HG03064 (cell line): ENCODE measurements at regions not wholly inside any gene's neighbourhood (a gene's known extent, or its start where the extent isn't known, plus 50 kb on each side); places are given as distances from the start of the nearest gene placed in this dataset.
"Not testable (repeated sequence)": the region's sequence is repeated elsewhere in the genome, so short reads cannot be mapped to it uniquely, and the experiment has no call there.

Experiments
- ATAC-seq: cut with Tn5 transposase; IDR thresholded peaks from one replicate; pipeline ENCODE4 v1.9.1; 2021; ENCODE audit warnings: low read depth; ENCODE audit not compliant: unreplicated experiment

DNA sequence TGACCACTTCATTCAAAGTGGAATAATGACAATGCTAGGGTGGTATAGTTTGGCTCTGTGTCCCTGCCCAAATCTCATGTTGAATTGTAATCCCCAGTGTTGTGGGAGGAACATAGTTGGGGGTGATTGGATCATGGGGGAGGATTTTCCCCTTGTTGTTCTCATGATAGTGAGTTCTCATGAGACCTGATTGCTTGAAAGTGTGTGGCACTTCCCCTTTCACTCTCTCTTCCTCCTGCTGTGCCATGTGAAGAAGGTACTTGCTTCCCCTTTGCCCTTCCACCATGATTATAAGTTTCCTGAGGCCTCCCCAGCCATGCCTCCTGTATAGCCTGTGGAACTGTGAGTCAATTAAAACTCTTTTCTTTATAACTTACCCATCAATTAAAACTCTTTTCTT, 348.3 kb upstream of the CD180 start:
- ATAC-seq, result not testable (repeated sequence)

DNA sequence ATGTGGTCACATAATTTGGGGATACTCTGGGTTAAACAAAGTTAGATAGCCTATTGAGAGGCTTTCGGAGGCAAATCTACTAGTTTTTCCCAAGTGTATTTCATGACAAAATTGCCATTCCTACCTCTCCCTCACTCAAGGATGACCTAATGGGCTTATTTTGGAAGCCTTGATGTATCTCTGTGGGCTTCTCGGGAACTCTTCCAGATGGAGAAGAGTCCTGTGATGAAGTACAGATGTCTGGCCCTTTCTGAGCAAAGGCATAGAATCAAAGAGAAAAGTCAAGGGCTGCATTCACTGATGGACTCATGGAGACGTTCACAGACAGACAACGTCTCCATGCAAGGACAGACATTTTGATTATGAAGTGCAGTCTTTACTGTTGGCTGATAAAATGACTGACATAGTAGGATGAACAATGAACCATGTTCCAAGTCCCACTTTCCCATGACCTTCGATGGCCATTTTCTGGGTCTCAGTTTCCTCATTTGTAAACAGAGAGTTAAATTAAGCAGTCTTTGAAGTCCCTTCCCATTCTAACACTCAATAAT, 347.2 kb upstream of the CD180 start:
- no peak for ATAC-seq

DNA sequence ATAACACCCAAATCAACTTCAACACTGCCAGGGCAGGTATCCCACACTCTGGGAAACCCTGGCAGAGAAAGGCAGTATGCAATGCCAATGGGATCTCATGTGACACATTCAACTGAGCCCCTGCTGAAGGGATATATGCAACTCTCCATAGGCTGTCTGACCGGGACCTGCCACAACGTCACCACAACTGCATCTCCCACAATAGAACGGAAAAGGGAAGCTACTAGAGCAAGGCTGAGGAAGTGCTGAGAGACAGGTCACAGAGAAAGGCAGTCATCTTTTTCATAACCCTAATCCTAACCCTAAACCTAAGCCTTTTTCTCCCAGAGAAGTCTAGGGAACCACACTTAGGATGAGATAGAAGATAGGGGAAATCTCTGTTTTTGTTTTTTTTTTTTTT, 345.9 kb upstream of the CD180 start:
- no peak for ATAC-seq

DNA sequence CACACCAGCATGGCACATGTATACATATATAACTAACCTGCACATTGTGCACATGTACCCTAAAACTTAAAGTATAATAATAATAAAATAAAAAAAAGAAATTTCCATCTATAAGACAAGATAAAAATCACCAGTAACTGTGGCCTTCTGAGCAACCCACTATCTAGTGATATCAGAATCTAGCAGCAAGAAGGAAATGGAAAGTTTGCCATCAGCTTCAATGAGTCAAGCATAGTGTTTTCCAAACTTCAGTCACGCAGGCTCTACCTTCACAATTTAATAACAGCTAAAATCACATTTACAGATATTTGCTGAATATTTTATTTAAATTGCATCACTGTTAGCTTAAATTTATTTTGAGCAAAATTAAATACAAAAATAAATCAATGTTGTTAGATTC, 345.3 kb upstream of the CD180 start:
- ATAC-seq, result no peak

DNA sequence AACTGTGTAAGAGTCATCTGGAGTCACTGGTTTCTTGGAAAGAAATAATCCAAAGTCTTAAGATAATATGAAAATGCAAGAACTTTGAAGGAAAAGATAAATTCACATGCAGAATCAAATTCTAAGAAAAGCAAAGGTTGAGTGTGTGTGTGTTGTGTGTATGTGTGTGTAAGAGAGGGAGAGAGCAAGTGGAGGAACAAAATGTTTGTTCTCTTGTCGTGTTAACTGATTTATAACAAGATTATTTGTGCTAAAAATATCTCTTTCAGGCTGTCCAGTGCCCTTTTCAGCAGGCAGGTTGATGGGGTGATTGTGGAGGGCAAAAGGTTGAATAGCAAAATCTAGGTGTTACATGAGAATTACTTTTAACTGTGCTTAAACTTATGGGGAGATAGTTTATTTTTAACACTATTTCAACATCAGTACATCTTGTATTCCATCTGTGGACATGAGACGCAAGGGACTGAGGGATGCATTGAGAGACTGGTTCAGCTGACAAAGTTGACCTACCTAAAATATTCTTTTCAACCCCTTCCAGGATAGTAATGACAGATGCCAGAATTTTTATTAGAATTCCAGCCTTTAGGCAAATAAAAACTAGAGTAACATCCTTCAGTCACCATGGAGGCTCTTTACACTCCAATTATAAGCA, 342.4 kb upstream of the CD180 start:
- ATAC-seq, result no peak

DNA sequence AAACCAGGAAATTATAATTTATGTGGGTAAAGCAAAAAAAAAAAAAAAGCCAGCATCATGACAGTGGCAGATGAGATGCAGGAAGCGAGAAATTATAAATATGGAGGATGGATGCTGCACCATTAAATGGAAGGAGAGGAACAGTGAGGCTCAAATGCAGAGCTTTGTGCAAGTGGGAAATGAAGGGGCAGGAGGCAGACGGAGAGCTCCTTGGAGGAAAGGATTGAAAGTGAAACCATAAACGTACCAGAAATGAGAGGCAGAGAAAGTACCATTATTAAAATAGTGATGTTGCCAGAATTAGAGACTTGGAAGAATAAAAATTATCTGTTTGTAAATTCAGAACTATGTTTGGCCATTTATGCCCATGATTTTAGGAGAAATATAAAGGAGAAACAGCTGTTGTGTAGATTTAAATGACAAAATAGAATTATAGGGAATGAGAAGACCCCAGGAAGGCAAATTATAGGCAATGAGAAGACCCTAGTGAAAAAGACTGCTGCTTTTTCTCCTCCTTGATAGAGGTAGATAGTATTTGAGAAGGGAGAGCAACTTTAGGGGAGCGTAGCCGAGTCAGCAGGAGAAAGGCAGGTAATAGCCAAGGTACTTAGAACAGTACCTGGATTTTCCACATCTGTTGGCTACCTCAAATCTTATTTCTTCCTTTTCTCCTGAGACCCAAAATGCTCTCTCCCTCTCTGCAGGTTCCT, 341.0 kb upstream of the CD180 start:
- no peak for ATAC-seq

DNA sequence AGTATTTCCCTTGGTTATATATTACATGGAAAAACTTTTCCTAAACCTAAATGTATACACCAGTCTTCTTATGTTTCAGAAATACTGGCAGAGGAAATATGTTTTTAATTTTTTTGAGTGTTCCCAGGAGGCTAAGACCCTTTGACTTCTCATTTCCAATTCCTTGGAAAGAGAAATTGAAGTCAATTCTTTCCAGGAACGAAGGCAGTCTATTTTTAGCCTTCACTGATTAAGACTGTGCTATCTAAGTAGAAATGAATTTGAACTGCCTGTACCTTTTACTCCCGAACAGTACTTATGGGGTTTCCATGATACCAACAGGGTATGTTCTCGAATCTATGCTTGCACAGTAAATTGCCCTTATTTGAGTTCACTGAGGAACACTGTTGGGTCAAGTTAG, 340.3 kb upstream of the CD180 start:
- ATAC-seq, result no peak

DNA sequence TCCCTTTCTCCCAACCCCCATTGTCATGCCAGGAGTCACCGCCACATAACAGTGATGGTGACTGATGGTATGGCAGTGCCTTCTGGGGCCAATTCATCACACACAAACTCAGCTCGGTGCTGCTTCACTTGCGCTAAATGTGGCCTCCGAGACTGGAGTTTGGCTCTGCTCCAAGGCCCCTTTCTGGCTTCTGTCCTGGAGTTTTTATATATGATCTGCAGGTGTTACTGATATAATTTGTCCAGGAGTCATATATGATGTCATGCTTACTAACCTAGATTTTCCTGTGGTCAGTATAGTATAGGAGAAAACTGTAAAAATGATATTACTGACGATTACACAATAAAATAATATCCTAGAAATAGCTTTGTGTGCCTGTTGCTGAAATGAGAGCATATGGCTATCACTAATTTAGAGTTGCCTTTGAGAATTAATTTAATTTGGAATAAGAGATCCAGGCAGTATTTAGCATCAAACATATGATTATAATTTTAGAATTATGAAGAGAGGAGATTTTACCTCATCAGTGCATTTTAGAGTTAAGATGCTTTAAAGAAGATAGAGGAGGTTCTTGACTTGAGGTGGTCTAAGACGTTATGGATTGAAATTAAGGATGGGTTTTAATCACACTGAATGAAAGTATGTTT, 334.1 kb upstream of the CD180 start:
- ATAC-seq, result no peak

DNA sequence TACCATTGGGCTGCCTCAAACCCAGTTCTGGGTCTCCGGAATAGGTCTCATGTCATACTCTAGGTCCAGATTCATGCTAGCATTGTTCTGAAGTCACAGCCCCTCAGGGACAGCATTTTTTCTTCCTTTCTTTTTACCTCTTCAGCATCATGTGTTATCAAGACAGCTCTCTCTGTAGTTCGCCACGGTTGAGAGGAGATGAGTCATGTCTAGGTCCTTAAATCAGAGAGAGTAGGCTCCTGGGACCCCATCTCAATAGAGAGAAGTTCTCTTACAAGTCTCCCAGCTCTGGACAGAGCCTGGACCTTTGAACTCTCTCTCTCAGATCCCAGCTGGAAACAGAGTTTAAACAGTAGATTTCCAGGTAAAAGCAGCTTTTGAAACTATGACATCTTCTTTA, 332.4 kb upstream of the CD180 start:
- ATAC-seq, result no peak

DNA sequence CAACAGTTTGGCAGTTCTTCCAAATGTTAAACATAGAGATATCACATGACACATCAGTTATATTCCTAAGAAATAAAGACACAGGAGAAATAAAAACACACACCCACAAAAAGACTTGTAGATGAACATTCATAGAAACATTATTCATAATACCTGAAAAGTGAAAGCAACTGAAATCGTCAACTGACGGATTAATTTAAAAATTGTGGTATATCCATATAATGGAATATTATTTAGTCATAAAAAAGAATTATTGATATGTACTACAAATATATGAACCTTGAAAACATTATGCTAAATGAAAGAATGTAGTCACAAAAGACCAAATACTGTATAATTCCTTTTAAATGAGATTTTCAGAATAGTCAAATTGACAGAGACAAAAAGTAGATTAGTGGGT, 330.2 kb upstream of the CD180 start:
- no peak for ATAC-seq

DNA sequence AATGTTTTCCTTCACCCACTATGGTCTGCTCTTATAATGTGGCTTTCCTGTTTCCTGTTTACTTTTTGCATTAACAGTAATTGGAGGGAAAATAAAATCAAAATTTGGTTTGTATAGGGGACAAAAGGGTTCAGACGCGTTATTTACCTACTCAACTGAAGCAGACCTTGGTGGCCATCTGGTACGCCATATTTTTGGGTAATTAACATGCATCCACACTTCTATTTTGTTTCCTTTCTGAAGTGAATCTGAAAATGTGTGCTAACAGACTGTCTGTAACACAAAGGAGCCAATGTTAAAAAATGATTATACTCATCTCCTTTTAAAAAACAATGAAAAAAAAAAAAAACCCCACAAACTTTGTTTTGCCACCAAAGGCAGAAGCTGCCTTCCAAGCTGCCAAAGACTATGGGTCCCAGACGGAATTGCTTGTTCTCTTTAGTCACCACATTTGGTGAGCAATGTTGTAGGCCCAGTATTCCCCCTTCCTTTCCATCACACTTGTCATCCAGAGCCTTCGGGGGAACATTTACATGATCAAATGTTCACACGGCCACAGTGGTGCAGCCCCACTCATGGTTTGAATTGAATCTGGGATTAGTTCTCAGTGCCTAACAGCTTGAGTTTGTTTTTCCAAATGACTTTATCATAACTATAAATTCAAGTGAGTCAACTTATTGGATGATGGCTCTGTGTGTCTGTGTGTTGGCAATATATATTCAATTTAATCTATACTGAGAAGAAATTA, 323.7 kb upstream of the CD180 start:
- ATAC-seq, result no peak

DNA sequence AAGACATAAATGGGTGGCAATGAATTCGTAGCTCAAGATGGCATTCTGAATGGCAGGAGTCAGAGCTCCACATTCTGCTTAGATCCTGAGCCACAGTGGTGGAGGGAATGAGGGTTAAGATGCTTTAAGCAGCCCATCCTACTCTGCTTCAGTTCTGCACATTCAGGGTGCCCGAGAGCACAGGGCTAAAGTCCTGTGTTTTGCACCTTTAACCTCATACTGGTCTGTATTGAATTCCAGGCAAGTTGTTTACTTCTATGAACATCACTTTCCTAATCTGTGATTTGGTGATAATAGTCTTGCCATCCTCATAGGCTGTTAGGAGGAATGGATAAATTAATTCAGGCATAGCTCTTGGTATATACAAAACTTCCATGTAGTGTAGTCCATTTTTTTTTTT, 321.6 kb upstream of the CD180 start:
- no peak for ATAC-seq

DNA sequence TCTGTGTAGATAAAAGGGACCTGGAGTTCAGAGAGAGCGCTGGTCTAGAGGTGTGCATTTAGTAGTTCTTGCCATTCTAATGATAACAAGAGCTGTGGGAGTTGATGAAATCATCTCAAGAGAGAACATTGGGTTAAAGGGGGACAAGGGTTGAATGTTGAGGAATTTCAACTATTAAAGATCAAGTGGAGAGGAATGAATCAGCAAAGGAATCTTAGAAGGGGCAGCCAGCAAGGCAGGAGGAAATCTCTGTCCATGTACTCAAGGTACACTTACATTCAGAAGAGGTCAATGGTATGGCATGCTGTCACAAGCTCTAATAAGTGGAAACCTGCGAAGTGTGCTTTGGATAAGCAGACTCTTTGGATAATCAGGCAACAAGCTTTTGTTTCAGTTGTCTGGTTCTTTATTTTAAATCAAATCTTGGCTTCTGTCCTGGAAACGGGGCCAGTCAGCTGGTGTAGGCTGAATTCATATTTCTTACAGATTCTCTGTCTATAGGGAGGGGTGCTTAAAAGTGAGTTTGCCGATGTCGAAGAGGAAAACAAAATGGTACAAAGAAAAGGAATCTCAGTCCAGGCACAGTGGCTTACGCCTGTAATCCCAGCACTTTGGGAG, 320.5 kb upstream of the CD180 start:
- ATAC-seq, result no peak

DNA sequence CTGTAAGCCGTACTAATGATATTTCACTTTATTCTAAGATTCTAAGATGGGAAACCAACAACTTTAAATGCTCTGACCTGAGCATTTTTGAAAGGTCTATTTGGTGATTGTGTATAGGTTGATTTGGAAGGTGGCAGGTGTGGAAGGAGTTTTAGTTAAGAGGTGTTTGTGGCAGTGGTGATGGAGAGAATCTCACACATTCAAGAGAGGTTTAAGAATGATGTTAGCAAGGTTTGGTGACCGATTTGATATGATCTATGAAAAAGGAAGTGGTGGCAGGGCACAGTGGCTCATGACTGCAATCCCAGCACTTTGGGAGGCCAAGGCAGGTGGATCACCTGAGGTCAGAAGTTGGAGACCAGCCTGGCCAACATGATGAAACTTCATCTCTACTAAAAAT, 319.2 kb upstream of the CD180 start:
- no peak for ATAC-seq

DNA sequence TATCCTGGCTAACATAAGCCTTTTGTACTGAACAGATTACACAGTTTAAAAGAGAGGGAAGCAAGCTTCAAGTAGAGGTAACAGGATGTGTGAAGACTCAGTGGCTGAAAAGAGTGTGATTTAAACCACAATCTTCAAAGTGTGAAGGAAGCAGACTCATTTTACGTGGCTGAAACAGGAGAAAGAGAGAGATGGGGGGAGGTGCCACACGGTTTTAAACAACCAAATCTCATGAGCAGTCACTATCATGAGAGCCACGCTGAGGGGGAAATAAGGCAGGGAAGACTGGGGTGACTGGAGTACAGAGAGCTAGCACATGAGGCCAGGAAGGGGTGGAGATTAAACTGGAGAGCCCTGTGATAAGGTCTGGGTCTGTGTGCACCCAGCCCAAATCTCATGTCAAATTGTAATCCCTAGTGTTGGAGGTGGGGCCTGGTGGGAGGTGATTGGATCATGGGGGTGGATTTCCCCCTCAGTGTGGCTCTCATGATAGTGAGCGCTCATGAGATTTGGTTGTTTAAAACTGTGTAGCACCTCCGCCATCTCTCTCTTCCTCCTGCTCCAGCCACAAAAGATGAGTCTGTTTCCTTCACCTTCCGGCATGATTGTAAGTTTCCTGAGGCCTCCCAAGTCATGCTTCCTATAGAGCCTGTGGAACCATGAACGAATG, 318.6 kb upstream of the CD180 start:
- ATAC-seq, result no peak

DNA sequence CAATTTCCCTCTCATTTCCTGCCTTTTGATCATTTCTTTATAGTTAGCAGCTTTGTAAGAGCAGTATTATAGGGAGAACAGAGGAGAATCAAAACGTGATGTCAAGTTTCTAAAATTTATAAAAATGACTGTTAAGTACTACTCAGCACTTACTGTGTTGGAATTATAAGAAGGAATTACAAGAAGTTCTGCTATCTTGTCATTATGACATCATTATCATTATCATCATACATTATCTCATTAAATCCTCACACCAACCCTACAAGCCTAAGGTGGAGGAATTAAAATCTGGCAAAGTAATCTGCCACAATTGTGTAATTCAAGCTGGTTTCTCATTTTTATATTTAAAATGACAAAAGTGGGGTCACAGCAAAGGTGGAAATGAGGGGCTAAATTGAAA, 316.2 kb upstream of the CD180 start:
- ATAC-seq, result no peak

DNA sequence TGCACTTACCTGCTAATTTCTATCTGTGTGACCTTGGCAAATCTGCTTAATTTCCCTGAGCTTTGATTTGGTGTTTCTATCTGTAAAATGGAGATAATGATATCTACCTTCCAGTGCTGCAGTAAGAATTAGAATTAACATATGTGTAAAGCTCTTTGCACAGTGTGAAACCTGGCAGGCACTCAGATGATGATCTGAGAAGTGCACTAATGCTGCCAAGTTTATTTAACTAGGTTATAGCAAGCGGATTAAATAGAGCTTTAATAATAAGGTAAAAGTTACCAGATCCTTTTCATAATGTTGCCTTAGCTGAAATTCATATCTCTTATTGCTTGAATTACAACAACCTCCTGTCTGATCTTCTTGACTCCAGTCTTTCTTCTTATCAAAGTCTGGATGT, 315.3 kb upstream of the CD180 start:
- ATAC-seq, result no peak

DNA sequence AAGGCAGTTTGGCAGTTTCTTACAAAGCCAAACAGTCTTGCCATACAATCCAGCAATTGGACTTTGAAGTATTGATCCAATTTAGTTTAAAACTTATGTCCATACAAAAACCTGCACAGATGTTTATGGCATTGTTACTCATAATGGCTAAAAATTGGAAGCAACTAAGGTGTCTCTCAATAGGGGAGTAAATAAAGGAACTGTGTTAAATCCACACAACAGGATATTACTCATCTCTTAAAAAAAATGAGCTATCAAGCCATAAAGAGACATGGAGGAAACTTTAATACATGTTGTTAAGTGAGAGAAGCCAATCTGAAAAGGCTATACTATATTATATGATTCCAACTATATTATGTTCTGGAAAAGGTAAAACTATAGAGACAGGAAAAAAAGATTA, 313.6 kb upstream of the CD180 start:
- no peak for ATAC-seq

DNA sequence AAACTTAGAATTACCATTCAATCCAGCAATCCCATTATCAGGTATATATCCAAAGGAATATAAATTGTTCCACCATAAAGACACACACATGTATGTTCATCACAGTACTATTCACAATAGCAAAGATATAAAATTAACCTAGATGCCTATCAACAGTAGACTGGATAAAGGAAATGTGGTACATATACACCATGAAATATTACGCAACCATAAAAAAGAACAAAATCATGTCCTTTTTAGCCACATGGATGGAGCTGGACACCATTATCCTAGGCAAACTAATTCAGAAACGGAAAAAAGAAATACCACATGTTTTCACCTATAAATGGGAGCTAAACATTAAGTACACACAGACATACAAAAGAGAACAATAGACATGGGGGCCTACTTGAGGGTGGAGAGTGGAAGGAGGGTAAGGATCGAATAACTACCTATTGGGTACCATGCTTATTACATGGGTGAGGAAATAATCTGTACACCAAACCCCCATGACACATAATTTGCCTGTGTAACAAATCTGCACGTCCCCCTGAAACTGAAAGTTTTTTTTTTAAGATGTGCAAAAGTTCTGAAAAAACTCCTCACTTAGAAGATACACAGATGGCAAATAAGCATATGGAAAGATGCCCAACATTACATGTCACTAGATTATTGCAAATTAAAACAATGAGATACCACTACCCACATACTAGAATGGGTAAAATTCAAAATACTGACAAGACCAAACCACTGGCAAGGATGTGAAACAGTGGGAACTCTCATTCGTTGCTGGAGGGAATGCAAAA, 313.0 kb upstream of the CD180 start:
- ATAC-seq, result no peak
